Progenitor cell of endocrine pancreas (in vitro differentiated cells): ENCODE measurements at regions not wholly inside any gene's neighbourhood (a gene's known extent, or its start where the extent isn't known, plus 50 kb on each side); places are given as distances from the start of the nearest gene placed in this dataset.

Experiments used
- DNase-seq: peaks from one replicate; pipeline ENCODE4 v3.0.0; 2021; ENCODE audit warnings: low spot score; ENCODE audit not compliant: unreplicated experiment
- H3K27ac Mint-ChIP-seq: 2 replicates; pipeline ENCODE4 v1.8.0; 2021; ENCODE audit warnings: mild to moderate bottlenecking, moderate library complexity, mixed read lengths
- H3K27me3 Mint-ChIP-seq: 2 replicates; pipeline ENCODE4 v1.8.0; 2021; ENCODE audit warnings: mixed read lengths
- H3K36me3 Mint-ChIP-seq: 2 replicates; pipeline ENCODE4 v1.8.0; 2022; ENCODE audit warnings: mixed read lengths; ENCODE audit not compliant: insufficient read depth
- H3K4me1 Mint-ChIP-seq: 2 replicates; pipeline ENCODE4 v1.8.0; 2021; ENCODE audit warnings: low read depth, mixed read lengths
- H3K4me3 Mint-ChIP-seq: 2 replicates; pipeline ENCODE4 v1.8.0; 2021; ENCODE audit warnings: low read depth, mild to moderate bottlenecking, moderate library complexity, mixed read lengths
- H3K9me3 Mint-ChIP-seq: 2 replicates; pipeline ENCODE4 v1.8.0; 2021; ENCODE audit warnings: low read depth, mixed read lengths
- TF ChIP-seq, protein P1 (sequence below): fragments of 200-600 bp; sonication (generic); IDR thresholded peaks from one replicate; pipeline ENCODE4 v1.5.0; 2021; ENCODE audit warnings: antibody characterized with exemption, mild to moderate bottlenecking; ENCODE audit not compliant: unreplicated experiment

DNA sequence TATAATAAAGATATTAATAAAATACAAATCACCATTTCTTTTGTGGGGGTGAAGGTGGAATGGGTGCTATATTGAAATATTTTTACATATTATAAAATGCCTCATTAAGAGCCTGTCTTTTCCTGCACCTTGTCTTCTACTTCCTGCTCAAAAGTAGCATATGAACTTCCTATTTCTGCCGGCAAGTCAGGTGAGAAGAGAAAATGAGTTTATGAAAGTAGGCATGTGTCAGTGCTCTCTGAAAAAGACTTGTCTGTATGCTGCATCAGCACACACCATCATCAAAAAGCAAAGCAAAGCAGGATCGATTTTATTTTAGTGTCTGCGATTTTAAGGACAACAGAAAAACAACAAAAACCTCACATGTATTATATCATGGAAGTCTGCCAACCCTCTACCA is 114.2 kb downstream of the RAP2A start:
- peaks cover 3% of the 10 kb centered on the region for H3K4me1 Mint-ChIP-seq
- H3K27ac Mint-ChIP-seq, result no peak overlapping the region
- H3K36me3 Mint-ChIP-seq, result no peaks in the 10 kb centered on the region
- no peaks in the 10 kb centered on the region for H3K9me3 Mint-ChIP-seq
- H3K4me3 Mint-ChIP-seq, result no peak overlapping the region
- H3K27me3 Mint-ChIP-seq, result peaks cover 2% of the 10 kb centered on the region
- TF ChIP-seq, protein P1, sequence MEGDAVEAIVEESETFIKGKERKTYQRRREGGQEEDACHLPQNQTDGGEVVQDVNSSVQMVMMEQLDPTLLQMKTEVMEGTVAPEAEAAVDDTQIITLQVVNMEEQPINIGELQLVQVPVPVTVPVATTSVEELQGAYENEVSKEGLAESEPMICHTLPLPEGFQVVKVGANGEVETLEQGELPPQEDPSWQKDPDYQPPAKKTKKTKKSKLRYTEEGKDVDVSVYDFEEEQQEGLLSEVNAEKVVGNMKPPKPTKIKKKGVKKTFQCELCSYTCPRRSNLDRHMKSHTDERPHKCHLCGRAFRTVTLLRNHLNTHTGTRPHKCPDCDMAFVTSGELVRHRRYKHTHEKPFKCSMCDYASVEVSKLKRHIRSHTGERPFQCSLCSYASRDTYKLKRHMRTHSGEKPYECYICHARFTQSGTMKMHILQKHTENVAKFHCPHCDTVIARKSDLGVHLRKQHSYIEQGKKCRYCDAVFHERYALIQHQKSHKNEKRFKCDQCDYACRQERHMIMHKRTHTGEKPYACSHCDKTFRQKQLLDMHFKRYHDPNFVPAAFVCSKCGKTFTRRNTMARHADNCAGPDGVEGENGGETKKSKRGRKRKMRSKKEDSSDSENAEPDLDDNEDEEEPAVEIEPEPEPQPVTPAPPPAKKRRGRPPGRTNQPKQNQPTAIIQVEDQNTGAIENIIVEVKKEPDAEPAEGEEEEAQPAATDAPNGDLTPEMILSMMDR, result no peak
- no peak for DNase-seq

DNA sequence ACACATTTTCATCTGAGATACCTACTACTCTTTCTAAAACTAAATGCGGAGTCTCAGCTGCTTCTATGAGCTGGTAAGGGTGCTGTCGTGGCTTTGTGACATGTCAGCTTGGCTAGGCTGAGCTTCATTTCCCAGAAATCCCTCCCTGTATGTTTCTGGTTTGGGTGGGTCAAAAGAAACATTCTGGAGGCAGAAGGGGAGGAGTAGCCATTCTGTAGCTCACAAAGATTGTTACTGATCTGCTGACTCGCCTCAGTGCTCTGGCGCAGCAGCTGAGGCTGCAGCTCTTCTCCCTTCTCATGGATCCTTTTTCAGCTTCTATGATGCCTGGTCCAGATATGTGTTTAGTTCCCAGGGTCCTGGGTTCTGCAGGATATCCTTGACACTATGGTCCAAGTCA is 114.7 kb downstream of the RAP2A start:
- no peaks in the 10 kb centered on the region for H3K36me3 Mint-ChIP-seq
- no peak overlapping the region for H3K27ac Mint-ChIP-seq
- peaks cover 3% of the 10 kb centered on the region for H3K4me1 Mint-ChIP-seq
- DNase-seq, result no peak
- peaks cover 2% of the 10 kb centered on the region for H3K27me3 Mint-ChIP-seq
- TF ChIP-seq, protein P1, result no peak
- H3K9me3 Mint-ChIP-seq, result no peaks in the 10 kb centered on the region
- H3K4me3 Mint-ChIP-seq, result no peak overlapping the region

DNA sequence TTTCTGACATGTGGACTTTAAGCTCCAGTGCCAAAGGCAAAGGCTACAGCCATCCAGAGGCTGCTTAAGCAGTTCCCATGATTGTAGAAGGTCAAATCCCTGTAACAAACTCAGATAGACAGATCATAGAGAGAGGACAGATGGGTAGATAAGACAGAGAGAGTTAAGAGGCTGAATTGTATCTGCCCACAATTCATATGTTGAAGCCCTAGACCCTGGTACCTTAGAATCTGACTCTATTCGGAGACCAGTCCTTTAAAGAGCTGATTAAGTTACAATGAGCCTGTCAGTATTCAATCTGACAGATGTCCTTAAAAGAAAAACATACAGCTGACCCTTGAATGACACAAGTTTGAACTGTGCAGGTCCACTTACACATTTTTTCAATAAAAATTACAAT is 115.2 kb downstream of the RAP2A start:
- H3K4me1 Mint-ChIP-seq, result peaks cover 3% of the 10 kb centered on the region
- H3K4me3 Mint-ChIP-seq, result no peak overlapping the region
- H3K27me3 Mint-ChIP-seq, result peaks cover 2% of the 10 kb centered on the region

DNA sequence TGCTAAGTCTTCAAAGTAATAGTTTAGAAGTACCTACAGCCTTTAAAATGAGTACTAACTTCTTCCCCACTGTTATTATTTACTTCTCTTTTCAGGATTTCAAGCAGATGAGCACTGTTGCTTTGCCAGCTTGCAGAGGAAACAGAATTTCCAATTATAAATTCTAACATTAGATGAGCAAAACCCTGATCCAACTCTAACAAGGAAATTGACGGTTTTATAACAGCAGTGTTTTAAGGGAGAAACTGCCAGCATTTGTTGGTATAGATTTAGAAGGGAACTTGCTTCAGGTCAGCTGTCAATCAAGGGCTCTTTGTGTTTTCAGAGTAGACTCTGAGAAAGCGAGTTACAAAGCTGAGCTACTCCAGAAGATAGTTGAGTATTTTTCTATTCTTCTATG is 120.5 kb downstream of the RAP2A start:
- Mint-ChIP-seq H3K4me1 (no peaks in the 10 kb centered on the region), H3K9me3 (peaks cover 3% of the 10 kb centered on the region), H3K27me3 (no peaks in the 10 kb centered on the region), H3K36me3 (no peaks in the 10 kb centered on the region), H3K27ac (no peak overlapping the region), H3K4me3 (no peak overlapping the region)
- DNase-seq, result no peak
- TF ChIP-seq, protein P1, result no peak

More for the DNA sequence above, 115.2 kb downstream of the RAP2A start:
- no peaks in the 10 kb centered on the region for H3K9me3 Mint-ChIP-seq
- TF ChIP-seq, protein P1, result no peak
- H3K36me3 Mint-ChIP-seq, result no peaks in the 10 kb centered on the region
- H3K27ac Mint-ChIP-seq, result no peak overlapping the region
- DNase-seq, result no peak

DNA sequence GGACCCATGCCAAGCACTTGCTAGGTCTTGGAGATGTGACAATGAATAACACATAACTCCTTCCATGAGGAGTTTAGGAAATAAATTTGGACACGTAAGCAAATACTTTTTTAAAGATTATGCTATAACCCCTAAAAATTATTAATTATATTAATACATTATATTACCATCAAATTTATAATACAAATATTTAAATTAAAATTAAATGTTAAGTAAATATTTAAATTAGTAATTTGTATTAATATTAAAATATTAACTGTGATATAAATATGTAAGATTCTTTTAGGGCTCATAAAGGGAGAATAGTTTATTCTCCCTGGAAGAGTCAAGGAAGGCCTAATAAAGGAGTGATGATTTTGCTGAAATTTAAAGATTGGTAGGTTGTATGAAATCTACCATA is 121.1 kb downstream of the RAP2A start:
- Mint-ChIP-seq H3K36me3 (no peaks in the 10 kb centered on the region), H3K9me3 (peaks cover 3% of the 10 kb centered on the region), H3K27ac (no peak overlapping the region), H3K4me3 (no peak overlapping the region), H3K27me3 (no peaks in the 10 kb centered on the region), H3K4me1 (no peaks in the 10 kb centered on the region)
- TF ChIP-seq, protein P1, result no peak
- DNase-seq, result no peak

DNA sequence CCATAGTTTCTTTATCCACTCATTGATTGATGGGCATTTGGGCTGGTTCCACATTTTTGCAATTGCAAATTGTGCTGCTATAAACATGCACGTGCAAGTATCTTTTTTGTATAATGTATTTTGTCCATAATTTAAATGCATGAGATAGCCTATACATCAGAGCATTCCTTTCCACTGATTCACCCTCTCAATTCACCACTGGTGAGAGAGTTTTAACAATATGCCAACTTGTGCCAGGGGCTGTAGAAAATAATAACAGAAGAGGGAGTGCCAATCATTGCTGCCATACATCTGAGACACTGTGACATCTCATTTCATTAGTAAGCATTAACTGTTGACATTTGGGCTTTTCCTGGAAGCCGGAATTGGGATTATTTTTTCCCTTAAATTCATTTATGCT is 125.1 kb downstream of the RAP2A start:
- Mint-ChIP-seq H3K4me1 (peaks cover 3% of the 10 kb centered on the region), H3K27me3 (peaks cover 5% of the 10 kb centered on the region), H3K27ac (no peak overlapping the region), H3K4me3 (no peak overlapping the region), H3K9me3 (peaks cover 3% of the 10 kb centered on the region), H3K36me3 (no peaks in the 10 kb centered on the region)
- TF ChIP-seq, protein P1, result no peak
- DNase-seq, result no peak
